GM23338 (cell line): ENCODE measurements at regions not wholly inside any gene's neighbourhood (a gene's known extent, or its start where the extent isn't known, plus 50 kb on each side); places are given as distances from the start of the nearest gene placed in this dataset.

Experiments
- CREB1 ChIP-seq: fragments of 250-450 bp; sonication (Bioruptor Pico); IDR thresholded peaks from 2 replicates; pipeline ENCODE4 v1.5.0; 2020; ENCODE audit warnings: low read depth, mild to moderate bottlenecking, moderate library complexity
- CTCF ChIP-seq, 2 experiments: fragments of 200-600 bp in 1 of 2; sonication (generic) in 1 of 2; conservative IDR thresholded peaks; 2 replicates each; pipeline versions ENCODE4 v1.5.1 to v1.6.1; 2016 to 2017; ENCODE audit warnings: antibody characterized with exemption in 2 of 2, low read depth in 2 of 2, mild to moderate bottlenecking in 2 of 2, moderate library complexity in 1 of 2
- POLR2AphosphoS5 ChIP-seq: IDR thresholded peaks from 2 replicates; pipeline ENCODE4 v1.6.1; 2016; ENCODE audit warnings: antibody characterized with exemption, low read depth
- ZNF331 ChIP-seq: fragments of 250-450 bp; sonication (Bioruptor Pico); IDR thresholded peaks from 2 replicates; pipeline ENCODE4 v1.5.0; 2020; ENCODE audit warnings: low read depth, mild to moderate bottlenecking, moderate library complexity

GRCh38 chr6:18640134-18640533, 253.0 kb downstream of the RNF144B start:
- TF ChIP-seq CTCF (conservative IDR thresholded peaks at IDR 0.05; ENCODE audit: low read depth in 2 of 2) (no peak), POLR2AphosphoS5 (no peak), ZNF331 (CRISPR knock-in tag) (no peak), CREB1 (CRISPR knock-in tag) (no peak)
